ENCODE measurements at regions not wholly inside any gene's neighbourhood (a gene's known extent, or its start where the extent isn't known, plus 50 kb on each side); places are given as distances from the start of the nearest gene placed in this dataset.

DNA sequence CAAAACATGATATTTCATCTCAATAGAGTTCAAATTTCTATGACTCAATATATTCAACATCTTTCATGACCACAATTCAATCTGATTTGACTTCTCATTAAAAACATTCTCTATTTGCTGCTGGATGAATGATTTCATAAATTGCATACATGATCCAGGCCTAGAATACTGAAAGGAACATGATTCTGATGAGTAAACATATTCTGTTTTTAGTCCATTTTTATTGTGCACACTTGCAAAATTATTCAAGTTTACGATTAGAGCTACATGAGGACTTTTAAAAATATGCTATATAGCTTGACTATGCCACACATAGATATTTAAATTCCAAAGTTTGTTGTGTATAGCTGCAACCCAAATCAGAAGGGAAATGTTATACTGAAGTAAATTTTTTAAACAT lies 273.8 kb upstream of the GRIP1 start:
- in situ Hi-C loops (cut with HindIII; ENCODE audit: low pct_unique_long_range_greater_than_20kb, low sequenced_read_pairs) (no loop called here), intact Hi-C loops (cut with micrococcal nuclease; ENCODE audit: unreplicated experiment) (no loop called here)
- POLR2A ChIA-PET, result no interaction called here
- TF ChIP-seq SIN3A (IDR thresholded peaks at IDR 0.05; ENCODE audit: borderline replicate concordance, insufficient read depth, low read depth, low read length) (no peak), REST (IDR thresholded peaks at IDR 0.05; ENCODE audit: insufficient read depth in 1 of 2, low read depth in 2 of 2, low read length in 1 of 2) (no peak), CTCF (IDR thresholded peaks at IDR 0.05) (no peak), TCF7L2 (IDR thresholded peaks at IDR 0.05; ENCODE audit: low read depth, low read length) (no peak)
- Histone ChIP-seq H3K36me3 (ENCODE audit: control insufficient read depth, insufficient read depth, low read length) (no peaks in the 10 kb centered on the region), H3K4me1 (ENCODE audit: control insufficient read depth, insufficient read depth, low read length) (no peaks in the 10 kb centered on the region), H3K27ac (ENCODE audit: low read length) (no peak overlapping the region), H3K27me3 (ENCODE audit: control insufficient read depth, insufficient read depth, low read length) (0 out of 2 replicates have a peak, but pooled peaks cover 4% of the 10 kb centered on the region), H3K9me3 (ENCODE audit: control insufficient read depth, insufficient read depth, low read depth, low read length) (no peaks in the 10 kb centered on the region), H3K4me3 (ENCODE audit: low read depth in 2 of 2, low read length in 2 of 2) (no peak overlapping the region)
- ATAC-seq (no peak), DNase-seq (ENCODE audit: low read depth, low spot score) (no peak)
- CTCF ChIA-PET, result no interaction called here
- no TSS peak for BruUV-seq (replicated peaks)

- Histone ChIP-seq H3K27ac (ENCODE audit: low read length) (no peak overlapping the region), H3K27me3 (ENCODE audit: control insufficient read depth, insufficient read depth, low read length) (no peaks in the 10 kb centered on the region), H3K4me1 (ENCODE audit: control insufficient read depth, insufficient read depth, low read length) (no peaks in the 10 kb centered on the region), H3K4me3 (ENCODE audit: low read depth in 2 of 2, low read length in 2 of 2) (no peak overlapping the region), H3K9me3 (ENCODE audit: control insufficient read depth, insufficient read depth, low read depth, low read length) (no peaks in the 10 kb centered on the region), H3K36me3 (ENCODE audit: control insufficient read depth, insufficient read depth, low read length) (no peaks in the 10 kb centered on the region)
- BruUV-seq (replicated peaks), result no TSS peak
- ATAC-seq, result no peak
- POLR2A ChIA-PET, result no interaction called here
- CTCF ChIA-PET, result no interaction called here
- no peak for TF ChIP-seq POLR2AphosphoS5 (IDR thresholded peaks at IDR 0.05; ENCODE audit: low read depth, low read length)
- no peak for TF ChIP-seq TCF7L2 (IDR thresholded peaks at IDR 0.05; ENCODE audit: low read depth, low read length)
- no peak for TF ChIP-seq SIN3A (IDR thresholded peaks at IDR 0.05; ENCODE audit: borderline replicate concordance, insufficient read depth, low read depth, low read length)
- no peak for TF ChIP-seq CTCF (IDR thresholded peaks at IDR 0.05)
- in situ Hi-C loops (cut with HindIII; ENCODE audit: low pct_unique_long_range_greater_than_20kb, low sequenced_read_pairs) (no loop called here), intact Hi-C loops (cut with micrococcal nuclease; ENCODE audit: unreplicated experiment) (no loop called here)
- no peak for DNase-seq (ENCODE audit: low read depth, low spot score)
These were observed 277.4 kb upstream of the GRIP1 start for GRCh38 chr12:66956300-66956699.

DNA sequence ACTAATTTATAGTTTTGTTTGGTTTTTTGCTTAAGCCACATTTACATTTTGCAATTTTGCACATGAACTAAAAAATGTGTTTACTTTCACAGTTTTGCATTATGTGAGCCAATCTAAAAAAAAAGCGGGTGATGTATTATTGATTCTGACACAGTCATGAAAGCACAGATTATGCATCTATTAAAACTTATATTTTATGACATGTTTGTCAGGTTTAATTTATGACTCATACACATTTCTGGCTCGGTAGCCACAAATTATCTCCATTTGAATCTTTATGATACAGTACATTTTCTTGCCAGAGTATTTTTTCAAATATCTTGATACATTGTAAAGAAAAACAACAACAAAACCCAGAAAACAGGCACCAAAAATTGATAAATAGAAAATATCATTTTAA lies 280.4 kb upstream of the GRIP1 start:
- ATAC-seq (no peak), DNase-seq (ENCODE audit: low read depth, low spot score) (no peak)
- Histone ChIP-seq H3K4me1 (ENCODE audit: control insufficient read depth, insufficient read depth, low read length) (no peaks in the 10 kb centered on the region), H3K9me3 (ENCODE audit: control insufficient read depth, insufficient read depth, low read depth, low read length) (no peaks in the 10 kb centered on the region), H3K36me3 (ENCODE audit: control insufficient read depth, insufficient read depth, low read length) (no peaks in the 10 kb centered on the region), H3K27ac (ENCODE audit: low read length) (no peak overlapping the region), H3K27me3 (ENCODE audit: control insufficient read depth, insufficient read depth, low read length) (no peaks in the 10 kb centered on the region), H3K4me3 (ENCODE audit: low read depth in 2 of 2, low read length in 2 of 2) (no peak overlapping the region)
- no TSS peak for BruUV-seq (replicated peaks)
- no peak for TF ChIP-seq CTCF (IDR thresholded peaks at IDR 0.05)
- no peak for TF ChIP-seq POLR2AphosphoS5 (IDR thresholded peaks at IDR 0.05; ENCODE audit: low read depth, low read length)
- no peak for TF ChIP-seq SIN3A (IDR thresholded peaks at IDR 0.05; ENCODE audit: borderline replicate concordance, insufficient read depth, low read depth, low read length)
- no peak for TF ChIP-seq TCF7L2 (IDR thresholded peaks at IDR 0.05; ENCODE audit: low read depth, low read length)
- no peak for TF ChIP-seq REST (IDR thresholded peaks at IDR 0.05; ENCODE audit: insufficient read depth in 1 of 2, low read depth in 2 of 2, low read length in 1 of 2)
- intact Hi-C loops (cut with micrococcal nuclease; ENCODE audit: unreplicated experiment) (no loop called here), in situ Hi-C loops (cut with HindIII; ENCODE audit: low pct_unique_long_range_greater_than_20kb, low sequenced_read_pairs) (no loop called here)
- ChIA-PET POLR2A (no interaction called here), CTCF (no interaction called here)

Measured in Panc1 (cell line).